DMS 273 (cell line): ENCODE measurements at regions not wholly inside any gene's neighbourhood (a gene's known extent, or its start where the extent isn't known, plus 50 kb on each side); places are given as distances from the start of the nearest gene placed in this dataset.

Experiments used
- DNase-seq: peaks from one replicate; lab custom pipeline; 2025; ENCODE audit not compliant: unreplicated experiment; lab: John Stamatoyannopoulos, UW

- no peak for DNase-seq
These were observed 58.2 kb downstream of the MEX3B start for GRCh38 chr15:81987628-81988027.

GRCh38 chr15:81983497-81983896 is 62.3 kb downstream of the MEX3B start:
- DNase-seq: peak; percentile 19

GRCh38 chr15:81982808-81983207 is 63.0 kb downstream of the MEX3B start:
- no peak for DNase-seq

- DNase-seq: peak; percentile 7
These were observed 63.9 kb downstream of the MEX3B start for GRCh38 chr15:81981908-81982307.

GRCh38 chr15:81977464-81977863 is 68.4 kb downstream of the MEX3B start:
- no peak for DNase-seq

- DNase-seq: no peak
These were observed 77.1 kb downstream of the MEX3B start for GRCh38 chr15:81968691-81969090.

GRCh38 chr15:81966631-81967030 is 79.2 kb downstream of the MEX3B start:
- no peak for DNase-seq

- no peak for DNase-seq
These were observed 83.3 kb downstream of the MEX3B start for GRCh38 chr15:81962482-81962881.

- DNase-seq: no peak
These were observed 86.6 kb downstream of the MEX3B start for GRCh38 chr15:81959196-81959595.

GRCh38 chr15:81957698-81958097 is 88.1 kb downstream of the MEX3B start:
- DNase-seq: no peak

- no peak for DNase-seq
These were observed 90.3 kb downstream of the MEX3B start for GRCh38 chr15:81955382-81956062.

- peak; percentile 54 for DNase-seq
These were observed 91.5 kb downstream of the MEX3B start for GRCh38 chr15:81954158-81954783.

- DNase-seq: no peak
These were observed 94.9 kb downstream of the MEX3B start for GRCh38 chr15:81950841-81951414.

GRCh38 chr15:81948751-81949150 is 97.1 kb downstream of the MEX3B start:
- no peak for DNase-seq

GRCh38 chr15:81948222-81948621 is 97.6 kb downstream of the MEX3B start:
- no peak for DNase-seq

GRCh38 chr15:81947548-81947947 is 98.3 kb downstream of the MEX3B start:
- DNase-seq: no peak

GRCh38 chr15:81945014-81945615 is 100.7 kb downstream of the MEX3B start:
- DNase-seq: no peak

GRCh38 chr15:81942655-81943195 is 103.1 kb downstream of the MEX3B start:
- no peak for DNase-seq

GRCh38 chr15:81942157-81942556 is 103.7 kb downstream of the MEX3B start:
- no peak for DNase-seq

GRCh38 chr15:81941479-81941878 is 104.3 kb downstream of the MEX3B start:
- no peak for DNase-seq

GRCh38 chr15:81940467-81941451 is 105.1 kb downstream of the MEX3B start:
- peak; percentile 14 for DNase-seq
